HUES6 (cell line): ENCODE measurements at regions not wholly inside any gene's neighbourhood (a gene's known extent, or its start where the extent isn't known, plus 50 kb on each side); places are given as distances from the start of the nearest gene placed in this dataset.

ENCODE experiments used
- H3K27ac ChIP-seq: 2 replicates; pipeline ENCODE4 v1.7.0; 2013; ENCODE audit warnings: low read depth, mild to moderate bottlenecking, low read length, inconsistent platforms
- H3K27me3 ChIP-seq: 2 replicates; pipeline ENCODE4 v1.6.1; 2013; ENCODE audit warnings: low read length; ENCODE audit not compliant: control insufficient read depth, insufficient read depth
- H3K36me3 ChIP-seq: 2 replicates; pipeline ENCODE4 v1.6.1; 2013; ENCODE audit warnings: low read length; ENCODE audit not compliant: control insufficient read depth, insufficient read depth
- H3K4me1 ChIP-seq: 2 replicates; pipeline ENCODE4 v1.6.1; 2013; ENCODE audit warnings: low read length; ENCODE audit not compliant: control insufficient read depth, insufficient read depth
- H3K4me3 ChIP-seq: 2 replicates; pipeline ENCODE4 v1.5.1; 2013; ENCODE audit warnings: low read depth, low read length
- H3K9ac ChIP-seq: one replicate; pipeline ENCODE4 v1.6.1; 2013; ENCODE audit warnings: mild to moderate bottlenecking, low read length
- H3K9me3 ChIP-seq: 2 replicates; pipeline ENCODE4 v1.6.1; 2013; ENCODE audit warnings: low read depth, low read length; ENCODE audit not compliant: control insufficient read depth, insufficient read depth

DNA sequence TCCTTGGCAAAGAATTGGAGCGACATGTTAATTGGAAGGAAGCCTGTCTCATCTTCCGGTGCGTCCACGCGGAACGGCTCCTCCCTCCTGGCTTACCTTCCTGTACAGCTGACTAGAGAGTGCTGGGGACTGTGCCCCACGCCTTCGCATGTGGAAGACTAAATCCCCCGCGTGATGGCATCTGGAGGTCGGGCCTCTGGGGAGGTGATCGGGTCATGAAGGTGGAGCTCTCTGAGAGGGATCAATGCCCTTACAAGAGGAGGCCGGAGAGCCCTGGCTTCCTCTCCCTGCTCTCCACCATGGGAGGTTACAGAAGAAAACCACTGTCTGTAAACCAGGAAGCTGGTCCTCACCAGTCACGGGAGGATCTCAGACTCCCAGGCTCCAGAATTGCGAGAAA, 104.1 kb upstream of the OTOS start:
- Histone ChIP-seq H3K4me1 (peaks cover 4% of the 10 kb centered on the region; the same call in 1 of the 2 replicates), H3K27ac (no peak overlapping the region), H3K9ac (no peak overlapping the region), H3K36me3 (no peaks in the 10 kb centered on the region), H3K4me3 (no peak overlapping the region), H3K27me3 (peaks cover 3% of the 10 kb centered on the region; the same call in 1 of the 2 replicates), H3K9me3 (no peaks in the 10 kb centered on the region)

DNA sequence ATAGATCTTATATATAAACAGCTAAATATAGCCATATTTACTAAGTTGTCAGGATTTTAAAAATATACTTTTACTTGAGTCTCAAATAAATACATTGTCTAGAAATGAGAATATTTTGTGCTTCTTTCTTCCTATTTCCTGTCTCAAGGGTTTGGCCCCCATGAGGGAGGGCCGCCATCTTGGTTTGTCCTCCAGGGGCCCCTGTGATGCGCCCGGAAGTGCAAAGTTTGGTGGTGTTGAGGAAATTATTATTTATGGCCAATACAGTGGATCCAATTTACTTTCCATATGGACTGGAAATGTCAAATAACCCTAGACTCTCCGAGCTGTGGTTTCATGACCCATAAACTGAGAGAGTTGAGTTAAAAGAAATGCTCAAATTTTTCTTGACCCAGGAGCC, 104.7 kb upstream of the OTOS start:
- Histone ChIP-seq H3K9ac (no peak overlapping the region), H3K27me3 (peaks cover 1% of the 10 kb centered on the region; the same call in 1 of the 2 replicates), H3K36me3 (no peaks in the 10 kb centered on the region), H3K27ac (no peak overlapping the region), H3K4me3 (no peak overlapping the region), H3K4me1 (peaks cover 9% of the 10 kb centered on the region; the same call in 1 of the 2 replicates), H3K9me3 (no peaks in the 10 kb centered on the region)

DNA sequence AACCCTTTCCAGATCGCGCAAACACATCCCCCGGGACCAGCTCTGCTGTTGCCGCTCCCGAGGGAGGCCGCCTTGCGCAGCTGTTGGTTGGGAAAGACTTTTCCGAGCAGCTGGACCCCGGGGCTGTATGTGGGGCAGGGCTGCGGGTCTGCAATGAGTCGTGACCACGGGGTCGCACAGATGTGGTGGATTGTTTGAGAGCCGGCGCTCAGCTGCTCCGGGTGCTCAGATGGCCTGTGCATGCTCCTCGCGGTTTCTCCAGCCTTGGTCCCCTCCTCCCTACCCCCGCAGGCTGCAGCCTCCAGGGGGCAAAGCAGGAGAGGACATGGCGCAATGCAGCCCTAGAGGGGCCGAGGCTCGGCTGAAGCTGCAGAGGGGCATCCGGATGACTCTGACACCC, 105.2 kb upstream of the OTOS start:
- H3K4me3 ChIP-seq = no peak overlapping the region
- no peaks in the 10 kb centered on the region for H3K9me3 ChIP-seq
- H3K36me3 ChIP-seq = no peaks in the 10 kb centered on the region
- peaks cover 12% of the 10 kb centered on the region; the same call in 1 of the 2 replicates for H3K4me1 ChIP-seq
- H3K9ac ChIP-seq = no peak overlapping the region
- no peak overlapping the region for H3K27ac ChIP-seq
- H3K27me3 ChIP-seq = no peaks in the 10 kb centered on the region; the same call in 1 of the 2 replicates

DNA sequence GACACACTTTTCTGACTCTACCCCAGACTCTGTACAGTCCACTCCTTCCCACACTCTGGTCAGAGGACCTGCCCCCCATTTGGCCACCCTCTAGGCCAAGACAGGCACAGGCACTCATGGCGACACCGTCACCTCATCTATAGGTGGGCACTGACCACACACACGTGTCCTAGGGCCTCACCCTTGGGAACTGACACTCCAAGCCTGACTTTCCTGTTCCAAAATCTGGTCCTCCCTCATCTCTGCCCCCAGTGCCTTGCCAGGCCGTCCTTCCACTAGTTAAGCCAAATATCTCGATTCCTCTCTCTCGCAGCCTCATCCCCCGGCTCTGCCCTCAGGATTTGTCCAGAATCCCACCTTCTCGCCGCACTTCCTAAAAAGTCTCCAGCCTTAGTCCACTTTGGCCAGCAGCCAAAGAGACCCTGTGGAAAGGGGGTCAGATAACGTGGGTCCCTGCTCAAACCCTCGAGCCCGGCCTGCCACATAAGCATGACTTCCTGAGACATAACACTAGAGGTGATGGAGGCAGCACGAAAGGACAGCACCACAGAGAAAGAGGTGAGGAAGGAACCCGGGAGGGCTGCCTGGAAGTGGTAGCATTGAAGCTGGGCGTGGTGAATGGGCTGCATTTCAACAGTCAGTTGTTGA, 105.8 kb upstream of the OTOS start:
- Histone ChIP-seq H3K27me3 (no peaks in the 10 kb centered on the region), H3K4me1 (peaks cover 18% of the 10 kb centered on the region), H3K9ac (no peak overlapping the region), H3K27ac (no peak overlapping the region), H3K9me3 (no peaks in the 10 kb centered on the region), H3K36me3 (no peaks in the 10 kb centered on the region), H3K4me3 (no peak overlapping the region)

DNA sequence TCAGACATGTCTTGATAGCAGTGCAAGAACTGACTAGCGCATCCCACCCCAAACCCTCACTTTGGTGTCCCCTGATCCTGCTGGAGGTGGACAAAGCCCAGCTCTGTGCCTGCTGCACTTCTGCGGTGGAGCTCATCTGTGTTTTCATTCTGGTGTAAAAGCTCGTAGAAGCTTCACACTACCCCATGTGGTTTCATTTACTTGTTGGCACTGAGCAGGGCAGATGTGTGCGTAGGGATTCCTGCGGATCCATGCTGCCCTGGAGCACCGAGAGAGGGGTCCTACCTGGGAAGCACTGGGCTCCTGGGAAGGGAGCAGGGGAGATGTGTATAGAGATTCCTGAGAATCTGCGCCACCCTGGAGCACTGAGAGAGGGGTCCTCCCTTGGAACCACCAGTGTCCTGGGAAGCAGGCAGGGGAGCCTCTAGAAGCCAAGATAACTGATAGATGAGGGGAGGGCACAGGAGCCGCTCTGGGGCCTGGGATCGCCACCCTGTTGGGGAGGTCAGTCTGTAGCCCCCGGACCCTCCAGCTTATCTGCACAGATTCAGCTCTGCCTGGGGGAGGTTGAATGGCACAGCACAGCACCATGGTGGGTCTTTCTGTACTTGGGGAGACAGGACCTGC, 106.9 kb upstream of the OTOS start:
- Histone ChIP-seq H3K27ac (no peak overlapping the region), H3K9me3 (no peaks in the 10 kb centered on the region), H3K9ac (no peak overlapping the region), H3K4me1 (peaks cover 24% of the 10 kb centered on the region), H3K27me3 (no peaks in the 10 kb centered on the region), H3K36me3 (no peaks in the 10 kb centered on the region), H3K4me3 (no peak overlapping the region)

DNA sequence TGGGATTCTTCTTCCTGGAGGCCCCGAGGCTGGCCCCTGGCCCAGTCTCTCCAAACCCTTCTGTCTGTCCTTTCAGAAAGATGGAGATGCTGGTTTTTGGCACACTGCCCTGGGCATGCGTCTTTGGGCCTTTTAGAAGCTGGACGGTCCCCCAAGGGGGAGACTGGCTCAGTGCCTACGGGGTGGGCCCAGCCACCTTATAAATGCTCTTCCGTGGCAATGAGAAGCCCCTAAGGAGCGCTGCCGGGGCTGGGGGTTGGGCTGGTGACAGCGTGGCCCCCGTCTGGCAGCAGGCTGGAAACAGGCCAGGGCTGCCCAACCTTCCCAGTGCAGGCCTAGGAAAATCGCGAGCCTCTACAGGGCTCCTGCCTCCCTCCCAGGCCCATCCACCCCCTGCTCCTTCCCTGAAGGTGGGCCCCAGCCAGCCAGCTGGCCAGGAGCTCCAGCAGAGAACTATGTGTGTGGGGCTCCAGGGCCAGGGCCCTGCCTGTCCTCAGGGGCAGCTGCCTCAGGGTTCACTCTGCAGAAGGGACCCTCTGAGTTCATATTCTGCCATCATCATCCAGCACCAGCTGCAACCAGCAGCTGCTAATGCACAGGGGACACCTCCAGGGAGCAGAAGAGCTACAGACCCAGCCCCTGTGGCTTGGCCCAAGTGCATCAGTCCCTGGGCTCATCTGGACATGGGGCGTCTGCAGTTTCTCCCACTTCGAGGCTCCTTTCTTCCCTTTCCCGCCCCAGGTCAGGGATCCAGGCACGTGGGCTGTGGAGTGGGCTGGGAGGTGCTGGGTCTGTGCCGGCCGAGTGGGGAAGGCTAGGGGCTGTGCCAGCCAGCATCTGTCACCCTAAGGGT, 107.6 kb upstream of the OTOS start:
- H3K4me3 ChIP-seq = no peak overlapping the region
- H3K36me3 ChIP-seq = no peaks in the 10 kb centered on the region
- H3K9me3 ChIP-seq = no peaks in the 10 kb centered on the region
- H3K27ac ChIP-seq = no peak overlapping the region
- no peaks in the 10 kb centered on the region for H3K27me3 ChIP-seq
- H3K9ac ChIP-seq = no peak overlapping the region
- H3K4me1 ChIP-seq = peaks cover 24% of the 10 kb centered on the region

DNA sequence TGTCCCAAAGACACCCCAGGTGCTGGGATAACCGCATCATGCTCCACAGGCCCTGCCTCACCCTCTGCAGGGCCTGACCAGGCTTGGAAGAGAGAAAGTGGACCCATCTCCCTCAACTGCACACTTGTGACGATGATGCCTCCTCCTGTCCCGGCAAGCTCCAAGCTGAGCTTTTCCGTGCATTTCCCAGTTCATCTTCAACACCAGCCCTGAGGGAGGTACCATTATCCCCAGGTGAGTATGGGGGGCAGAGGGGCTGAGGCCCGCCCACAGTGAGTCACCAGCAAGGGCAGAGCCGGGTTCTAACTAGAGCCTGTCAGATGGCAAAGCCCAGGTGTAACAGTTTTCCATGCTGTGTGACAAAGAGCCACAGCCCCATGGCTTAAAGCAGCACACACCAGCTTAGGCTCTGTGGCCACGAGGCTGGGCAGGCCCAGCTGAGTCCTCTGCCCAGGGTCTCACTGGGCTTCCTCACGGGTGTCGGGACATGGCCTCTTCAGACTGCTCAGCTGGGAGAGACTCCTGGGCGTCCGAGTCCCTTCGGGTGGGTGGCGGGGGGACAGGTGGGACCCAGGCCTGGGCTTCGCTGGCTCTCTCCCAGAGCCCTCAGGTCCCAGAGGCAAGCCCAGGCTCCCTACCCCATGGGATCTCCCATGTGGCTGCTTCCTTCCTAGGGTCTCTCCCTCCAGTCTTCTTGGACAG, 108.4 kb upstream of the OTOS start:
- Histone ChIP-seq H3K9me3 (no peaks in the 10 kb centered on the region), H3K4me3 (no peak overlapping the region), H3K27ac (no peak overlapping the region), H3K27me3 (no peaks in the 10 kb centered on the region), H3K36me3 (no peaks in the 10 kb centered on the region), H3K4me1 (peaks cover 24% of the 10 kb centered on the region), H3K9ac (no peak overlapping the region)

DNA sequence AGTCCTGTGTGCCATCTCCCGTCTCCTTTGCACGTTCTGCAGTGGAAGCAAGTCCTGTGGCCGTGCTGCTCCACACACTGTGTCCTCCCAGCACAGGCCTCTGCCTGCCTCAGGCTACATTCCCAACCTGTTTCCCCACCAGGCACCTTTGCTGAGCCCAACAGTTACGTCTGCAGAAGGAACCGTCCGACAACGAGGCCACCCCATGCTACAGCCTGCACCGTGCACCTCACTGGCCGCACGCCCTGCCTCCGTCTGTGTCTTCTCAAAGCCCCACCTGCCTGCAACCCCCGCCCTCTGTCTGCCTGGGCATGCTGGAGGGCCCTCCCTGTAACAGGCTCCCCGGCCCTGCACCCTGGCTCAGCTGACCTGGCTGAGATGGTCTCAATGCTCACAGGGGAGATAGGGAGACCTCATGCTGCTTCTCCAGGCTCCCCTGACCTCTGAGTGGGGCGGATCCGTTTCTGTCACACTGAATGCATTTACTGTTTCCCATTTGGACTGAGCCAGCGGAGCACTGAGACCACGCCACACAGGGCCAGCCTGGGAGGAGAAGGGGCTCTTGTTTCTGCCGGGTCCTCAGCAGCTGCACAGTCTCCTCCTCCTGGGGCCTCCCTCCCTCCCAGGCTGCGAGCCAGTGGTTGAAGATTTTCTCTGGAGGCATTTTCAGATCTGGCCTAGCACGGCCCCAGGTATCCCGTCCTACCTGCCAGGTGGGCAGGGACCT, 109.1 kb upstream of the OTOS start:
- no peaks in the 10 kb centered on the region for H3K9me3 ChIP-seq
- H3K9ac ChIP-seq = no peak overlapping the region
- no peaks in the 10 kb centered on the region for H3K36me3 ChIP-seq
- no peak overlapping the region for H3K27ac ChIP-seq
- no peaks in the 10 kb centered on the region for H3K27me3 ChIP-seq
- peaks cover 24% of the 10 kb centered on the region for H3K4me1 ChIP-seq
- no peak overlapping the region for H3K4me3 ChIP-seq

DNA sequence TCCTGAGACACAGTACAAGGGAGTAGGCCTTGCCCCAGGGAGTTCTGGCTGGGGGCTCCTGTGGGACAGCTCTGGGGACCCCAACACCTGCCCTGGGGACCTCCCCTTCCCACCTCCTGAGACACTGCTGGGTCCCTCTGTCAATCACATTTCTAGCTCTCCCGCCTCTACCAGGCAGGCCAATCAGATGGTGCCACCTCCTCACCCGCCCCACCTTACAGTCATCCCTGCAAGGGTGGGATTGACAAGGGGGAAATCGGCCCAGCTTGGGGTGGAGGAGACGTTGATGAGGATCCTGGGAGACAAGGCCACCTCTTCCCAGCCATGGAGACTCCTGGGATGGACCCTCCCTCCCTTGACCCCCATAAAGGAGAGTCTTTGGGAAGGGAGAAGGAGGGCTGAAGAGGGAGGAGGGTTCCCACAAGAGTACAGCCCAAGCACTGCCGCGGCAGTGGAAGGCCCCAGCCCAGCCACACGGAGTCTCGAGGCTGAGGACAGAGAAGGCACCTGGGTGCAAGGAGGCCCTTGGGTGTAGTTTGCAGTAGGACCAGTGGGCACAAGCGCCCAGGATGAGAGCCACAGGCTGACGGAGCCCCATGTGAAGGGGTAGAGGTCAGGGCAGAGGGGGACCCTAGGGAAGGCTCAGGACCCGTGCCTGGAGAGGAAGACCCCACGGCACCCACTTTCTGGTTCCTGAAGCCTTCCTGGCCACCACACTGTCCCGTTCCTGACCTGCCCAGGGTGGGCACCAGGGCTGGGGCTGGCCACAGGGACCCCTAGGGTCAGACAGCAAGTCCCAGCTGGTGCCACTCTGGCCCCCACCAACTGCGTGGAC, 109.9 kb upstream of the OTOS start:
- H3K27me3 ChIP-seq = no peaks in the 10 kb centered on the region
- H3K9ac ChIP-seq = no peak overlapping the region
- no peaks in the 10 kb centered on the region for H3K9me3 ChIP-seq
- H3K27ac ChIP-seq = no peak overlapping the region
- H3K4me1 ChIP-seq = peaks cover 24% of the 10 kb centered on the region
- H3K4me3 ChIP-seq = no peak overlapping the region
- H3K36me3 ChIP-seq = no peaks in the 10 kb centered on the region
